NT2/D1 (cell line): ENCODE measurements at regions not wholly inside any gene's neighbourhood (a gene's known extent, or its start where the extent isn't known, plus 50 kb on each side); places are given as distances from the start of the nearest gene placed in this dataset.

Experiments used
- DNase-seq: peaks from one replicate; pipeline ENCODE4 v3.0.0-alpha.2; 2011; ENCODE audit warnings: low read depth, low spot score
- H3K27me3 ChIP-seq: 2 replicates; pipeline ENCODE4 v1.6.0; 2011; ENCODE audit warnings: mild to moderate bottlenecking; ENCODE audit not compliant: insufficient read length, insufficient read depth
- H3K36me3 ChIP-seq: 2 replicates; pipeline ENCODE4 v1.6.1; 2011; ENCODE audit warnings: mild to moderate bottlenecking, low read length, mixed read lengths; ENCODE audit not compliant: insufficient read depth, insufficient read length
- H3K4me1 ChIP-seq: 2 replicates; pipeline ENCODE4 v1.5.1; 2011; ENCODE audit not compliant: insufficient read depth, insufficient read length
- H3K4me3 ChIP-seq: 2 replicates; pipeline ENCODE4 v1.5.1; 2011; ENCODE audit warnings: low read depth; ENCODE audit not compliant: insufficient read length
- H3K9ac ChIP-seq: 2 replicates; pipeline ENCODE4 v1.6.0; 2011; ENCODE audit warnings: low read depth; ENCODE audit not compliant: insufficient read length
- H3K9me3 ChIP-seq: 2 replicates; pipeline ENCODE4 v1.5.1; 2011; ENCODE audit warnings: mild to moderate bottlenecking, low read length; ENCODE audit not compliant: insufficient read depth
- SUZ12 ChIP-seq: IDR thresholded peaks from 2 replicates; pipeline ENCODE4 v1.6.1; 2011; ENCODE audit not compliant: insufficient read length, insufficient read depth; ENCODE audit errors: extremely low read depth
- YY1 ChIP-seq: IDR thresholded peaks from 2 replicates; pipeline ENCODE4 v1.6.1; 2011; ENCODE audit not compliant: insufficient read length, insufficient read depth
- ZNF274 ChIP-seq: IDR thresholded peaks from 2 replicates; pipeline ENCODE4 v1.6.1; 2011; ENCODE audit warnings: mild to moderate bottlenecking, low read depth, low read length

GRCh38 chr20:18999086-18999485 is 185.5 kb downstream of the SCP2D1 start:
- Histone ChIP-seq H3K36me3 (no peaks in the 10 kb centered on the region), H3K4me1 (no peaks in the 10 kb centered on the region), H3K27me3 (no peaks in the 10 kb centered on the region), H3K9ac (no peak overlapping the region), H3K9me3 (no peaks in the 10 kb centered on the region), H3K4me3 (no peak overlapping the region)
- no peak for TF ChIP-seq SUZ12
- no peak for TF ChIP-seq ZNF274
- no peak for TF ChIP-seq YY1
- no peak for DNase-seq

DNA sequence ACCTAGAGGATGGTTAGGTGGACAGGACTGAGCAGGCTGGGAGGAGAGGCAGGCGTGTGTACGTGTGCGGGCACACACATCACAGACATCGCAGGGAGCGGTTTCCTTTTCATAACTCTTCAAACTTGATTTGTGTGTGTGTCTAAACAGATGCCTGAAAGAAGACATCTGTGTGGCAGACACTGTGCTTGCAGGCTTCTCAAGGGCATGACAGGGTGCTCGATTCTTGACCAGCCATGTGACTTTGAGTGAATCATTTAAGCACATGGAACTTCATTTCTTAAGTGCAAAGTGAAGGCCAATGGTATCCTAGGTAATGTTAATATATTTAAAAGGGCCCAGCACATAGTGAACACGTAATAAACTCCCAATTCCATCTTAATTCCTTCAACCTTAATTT is 186.5 kb downstream of the SCP2D1 start:
- Histone ChIP-seq H3K4me3 (no peak overlapping the region), H3K9me3 (no peaks in the 10 kb centered on the region), H3K36me3 (no peaks in the 10 kb centered on the region), H3K4me1 (no peaks in the 10 kb centered on the region), H3K27me3 (no peaks in the 10 kb centered on the region), H3K9ac (no peak overlapping the region)
- TF ChIP-seq ZNF274, result no peak
- TF ChIP-seq SUZ12, result no peak
- no peak for TF ChIP-seq YY1
- DNase-seq, result no peak

GRCh38 chr20:19001177-19001576 is 187.6 kb downstream of the SCP2D1 start:
- Histone ChIP-seq H3K9ac (no peak overlapping the region), H3K27me3 (no peaks in the 10 kb centered on the region), H3K4me3 (no peak overlapping the region), H3K4me1 (no peaks in the 10 kb centered on the region), H3K36me3 (no peaks in the 10 kb centered on the region), H3K9me3 (no peaks in the 10 kb centered on the region)
- DNase-seq, result no peak
- TF ChIP-seq SUZ12 (no peak), YY1 (no peak), ZNF274 (no peak)

DNA sequence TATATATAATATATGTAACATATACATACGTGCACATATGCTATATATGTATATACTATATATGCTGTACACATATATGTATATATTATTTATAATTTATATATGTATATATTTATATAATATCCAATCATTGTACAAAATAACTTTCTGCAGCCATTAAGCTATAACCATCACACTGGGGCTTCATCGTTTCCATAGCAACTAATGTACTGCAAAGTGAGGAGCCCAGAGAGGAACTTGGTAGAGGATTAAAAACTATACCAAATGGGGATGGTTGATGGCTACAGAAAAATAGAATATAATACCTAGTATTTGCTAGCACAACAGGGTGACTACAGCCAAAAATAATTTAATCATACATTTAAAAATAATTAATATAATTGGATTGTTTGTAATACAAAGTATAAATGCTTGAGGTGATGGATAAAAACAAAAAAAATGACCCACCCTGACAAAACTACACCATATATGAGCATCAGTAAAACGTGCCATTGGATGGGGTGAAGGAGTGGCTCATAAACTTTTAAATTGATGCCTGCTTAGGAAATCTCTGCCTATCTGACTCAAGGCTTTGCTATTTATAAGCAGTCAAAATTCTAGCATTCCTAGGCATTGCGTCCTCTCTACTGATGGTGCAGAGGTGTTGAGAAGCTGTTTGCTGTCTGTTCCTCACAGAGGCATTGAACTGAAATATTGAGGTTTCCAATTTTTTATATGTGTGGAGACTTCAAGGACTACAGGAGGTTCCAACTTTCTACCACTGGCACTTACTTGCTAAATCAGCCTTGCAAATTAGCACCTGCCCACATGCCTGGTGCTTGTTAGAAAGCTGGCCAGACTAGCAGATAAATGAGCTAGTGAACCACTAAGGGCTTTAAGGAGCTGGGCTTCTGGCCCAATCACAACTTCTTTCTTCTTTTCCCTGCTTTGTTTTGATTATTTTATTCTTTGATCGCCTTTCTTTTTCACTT is 190.1 kb downstream of the SCP2D1 start:
- no peaks in the 10 kb centered on the region for H3K27me3 ChIP-seq
- DNase-seq, result no peak

GRCh38 chr20:19004975-19005374 is 191.4 kb downstream of the SCP2D1 start:
- Histone ChIP-seq H3K9me3 (no peaks in the 10 kb centered on the region), H3K36me3 (no peaks in the 10 kb centered on the region), H3K9ac (no peak overlapping the region), H3K4me3 (no peak overlapping the region), H3K27me3 (no peaks in the 10 kb centered on the region), H3K4me1 (no peaks in the 10 kb centered on the region)
- no peak for TF ChIP-seq ZNF274
- no peak for TF ChIP-seq YY1
- no peak for TF ChIP-seq SUZ12
- DNase-seq, result no peak

More for the DNA sequence above, 190.1 kb downstream of the SCP2D1 start:
- no peaks in the 10 kb centered on the region for H3K9me3 ChIP-seq
- H3K4me3 ChIP-seq, result no peak overlapping the region
- no peaks in the 10 kb centered on the region for H3K36me3 ChIP-seq
- H3K9ac ChIP-seq, result no peak overlapping the region
- TF ChIP-seq SUZ12 (no peak), ZNF274 (no peak), YY1 (no peak)
- no peaks in the 10 kb centered on the region for H3K4me1 ChIP-seq

- Histone ChIP-seq H3K9me3 (no peaks in the 10 kb centered on the region), H3K4me1 (no peaks in the 10 kb centered on the region), H3K27me3 (no peaks in the 10 kb centered on the region), H3K4me3 (no peak overlapping the region), H3K36me3 (no peaks in the 10 kb centered on the region), H3K9ac (no peak overlapping the region)
- no peak for DNase-seq
- TF ChIP-seq YY1, result no peak
- no peak for TF ChIP-seq SUZ12
- TF ChIP-seq ZNF274, result no peak
Measured at GRCh38 chr20:19008497-19008896, 194.9 kb downstream of the SCP2D1 start.

GRCh38 chr20:19009081-19009688 is 195.6 kb downstream of the SCP2D1 start:
- H3K4me1 ChIP-seq, result no peaks in the 10 kb centered on the region
- no peaks in the 10 kb centered on the region for H3K27me3 ChIP-seq
- no peak overlapping the region for H3K4me3 ChIP-seq
- no peak for DNase-seq
- TF ChIP-seq ZNF274 (no peak), YY1 (no peak), SUZ12 (no peak)
- no peaks in the 10 kb centered on the region for H3K36me3 ChIP-seq
- no peaks in the 10 kb centered on the region for H3K9me3 ChIP-seq
- no peak overlapping the region for H3K9ac ChIP-seq
